ENCODE measurements at regions not wholly inside any gene's neighbourhood (a gene's known extent, or its start where the extent isn't known, plus 50 kb on each side); places are given as distances from the start of the nearest gene placed in this dataset.

- no peaks in the 10 kb centered on the region for H3K79me2 ChIP-seq (ENCODE audit: control insufficient read depth, insufficient read depth, low read length)
- DNase-seq (ENCODE audit: low read depth, low spot score) (no peak), FAIRE-seq (no peak)
- H3K27ac ChIP-seq (ENCODE audit: control insufficient read depth, insufficient read depth, low read length) = no peak overlapping the region
- dilution Hi-C loops (cut with MboI; ENCODE audit: extremely low pct_ligation_motif_present, low sequenced_read_pairs) = no loop called here
- no peaks in the 10 kb centered on the region for H3K4me1 ChIP-seq (ENCODE audit: control insufficient read depth, extremely low read depth, insufficient read depth, low read length)
- H4K20me1 ChIP-seq (ENCODE audit: control insufficient read depth, extremely low read depth, insufficient read depth, low read length) = no peaks in the 10 kb centered on the region
- peaks cover 7% of the 10 kb centered on the region for H3K9me3 ChIP-seq (ENCODE audit: control insufficient read depth, low read depth, low read length)
- no peaks in the 10 kb centered on the region for H3K9me1 ChIP-seq (ENCODE audit: control insufficient read depth, extremely low read depth, insufficient read depth, low read length)
- H2AFZ ChIP-seq (ENCODE audit: control insufficient read depth, low read length) = no peak overlapping the region
- no peak overlapping the region for H3K9ac ChIP-seq (ENCODE audit: control insufficient read depth, extremely low read depth, insufficient read depth, low read length)
- H3K27me3 ChIP-seq (ENCODE audit: control insufficient read depth, extremely low read depth, insufficient read depth, low read length) = no peaks in the 10 kb centered on the region
- H3K4me2 ChIP-seq (ENCODE audit: control insufficient read depth, extremely low read depth, insufficient read depth, low read depth, low read length) = no peak overlapping the region
- no peak overlapping the region for H3K4me3 ChIP-seq (ENCODE audit: control insufficient read depth in 2 of 3, extremely low read depth in 1 of 3, insufficient read depth in 2 of 3, low read depth in 1 of 3, low read length in 3 of 3)
- TF ChIP-seq CTCF (optimal IDR thresholded peaks at IDR 0.05 in 1 of 3, IDR thresholded peaks at IDR 0.05 in 1 of 3, conservative IDR thresholded peaks at IDR 0.05 in 1 of 3; ENCODE audit: extremely low read depth in 1 of 3, insufficient read depth in 2 of 3, low read length in 3 of 3) (no peak), EZH2 (IDR thresholded peaks at IDR 0.05; ENCODE audit: low read length) (no peak)
- H3K36me3 ChIP-seq (ENCODE audit: control insufficient read depth in 2 of 2, extremely low read depth in 1 of 2, insufficient read depth in 2 of 2, low read length in 2 of 2) = no peaks in the 10 kb centered on the region
Measured at GRCh38 chr10:130994845-130995244, 316.7 kb downstream of the TCERG1L start.

- no peaks in the 10 kb centered on the region for H3K9me1 ChIP-seq (ENCODE audit: control insufficient read depth, extremely low read depth, insufficient read depth, low read length)
Measured at GRCh38 chr10:130997267-130998045, 314.1 kb downstream of the TCERG1L start.

More at GRCh38 chr10:130997267-130998045, 314.1 kb downstream of the TCERG1L start:
- Histone ChIP-seq H3K79me2 (ENCODE audit: control insufficient read depth, insufficient read depth, low read length) (no peaks in the 10 kb centered on the region), H3K27ac (ENCODE audit: control insufficient read depth, insufficient read depth, low read length) (no peak overlapping the region), H3K9me3 (ENCODE audit: control insufficient read depth, low read depth, low read length) (peaks cover 6% of the 10 kb centered on the region), H4K20me1 (ENCODE audit: control insufficient read depth, extremely low read depth, insufficient read depth, low read length) (no peaks in the 10 kb centered on the region), H3K4me3 (ENCODE audit: control insufficient read depth in 2 of 3, extremely low read depth in 1 of 3, insufficient read depth in 2 of 3, low read depth in 1 of 3, low read length in 3 of 3) (no peak overlapping the region), H3K36me3 (ENCODE audit: control insufficient read depth in 2 of 2, extremely low read depth in 1 of 2, insufficient read depth in 2 of 2, low read length in 2 of 2) (no peaks in the 10 kb centered on the region), H3K4me2 (ENCODE audit: control insufficient read depth, extremely low read depth, insufficient read depth, low read depth, low read length) (no peak overlapping the region), H3K4me1 (ENCODE audit: control insufficient read depth, extremely low read depth, insufficient read depth, low read length) (no peaks in the 10 kb centered on the region), H2AFZ (ENCODE audit: control insufficient read depth, low read length) (no peak overlapping the region), H3K9ac (ENCODE audit: control insufficient read depth, extremely low read depth, insufficient read depth, low read length) (no peak overlapping the region), H3K27me3 (ENCODE audit: control insufficient read depth, extremely low read depth, insufficient read depth, low read length) (no peaks in the 10 kb centered on the region)
- no peak for DNase-seq (ENCODE audit: low read depth, low spot score)
- TF ChIP-seq EZH2 (IDR thresholded peaks at IDR 0.05; ENCODE audit: low read length) (no peak), CTCF (optimal IDR thresholded peaks at IDR 0.05 in 1 of 3, IDR thresholded peaks at IDR 0.05 in 1 of 3, conservative IDR thresholded peaks at IDR 0.05 in 1 of 3; ENCODE audit: extremely low read depth in 1 of 3, insufficient read depth in 2 of 3, low read length in 3 of 3) (no peak)
- FAIRE-seq = no peak
- dilution Hi-C loops (cut with MboI; ENCODE audit: extremely low pct_ligation_motif_present, low sequenced_read_pairs) = no loop called here
